ENCODE measurements at regions not wholly inside any gene's neighbourhood (a gene's known extent, or its start where the extent isn't known, plus 50 kb on each side); places are given as distances from the start of the nearest gene placed in this dataset.
"Not testable (repeated sequence)": the region's sequence is repeated elsewhere in the genome, so short reads cannot be mapped to it uniquely, and the experiment has no call there.

DNA sequence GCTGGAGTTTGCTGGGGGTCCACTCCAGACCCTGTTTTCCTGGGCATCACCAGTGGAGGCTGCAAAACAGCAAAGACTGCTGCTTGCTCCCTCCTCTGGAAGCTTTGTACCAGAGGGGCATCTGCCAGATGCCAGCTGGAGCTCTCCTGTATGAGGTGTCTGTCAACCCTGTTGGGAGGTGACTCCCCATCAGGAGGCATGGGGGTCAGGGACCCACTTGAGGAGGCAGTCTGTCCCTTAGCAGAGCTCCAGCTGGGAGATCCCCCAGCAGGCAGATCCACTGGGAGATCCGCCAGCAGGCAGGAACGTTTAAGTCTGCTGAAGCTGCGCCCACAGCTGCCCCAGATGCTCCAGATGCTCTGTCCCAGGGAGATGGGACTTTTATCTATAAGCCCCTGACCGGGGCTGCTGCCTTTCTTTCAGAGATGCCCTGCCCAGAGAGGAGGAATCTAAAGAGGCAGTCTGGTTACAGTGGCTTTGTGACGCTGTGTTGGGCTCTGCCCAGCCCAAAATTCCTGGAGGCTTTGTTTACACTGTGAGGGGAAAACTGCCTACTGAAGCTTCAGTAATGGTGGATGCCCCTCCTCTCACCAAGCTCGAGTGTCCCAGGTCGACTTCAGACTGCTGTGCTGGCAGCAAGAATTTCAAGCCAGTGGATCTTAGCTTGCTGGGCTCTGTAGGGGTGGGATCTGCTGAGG is 260.5 kb upstream of the SLC8A1 start:
- not testable (repeated sequence) for DNase-seq

DNA sequence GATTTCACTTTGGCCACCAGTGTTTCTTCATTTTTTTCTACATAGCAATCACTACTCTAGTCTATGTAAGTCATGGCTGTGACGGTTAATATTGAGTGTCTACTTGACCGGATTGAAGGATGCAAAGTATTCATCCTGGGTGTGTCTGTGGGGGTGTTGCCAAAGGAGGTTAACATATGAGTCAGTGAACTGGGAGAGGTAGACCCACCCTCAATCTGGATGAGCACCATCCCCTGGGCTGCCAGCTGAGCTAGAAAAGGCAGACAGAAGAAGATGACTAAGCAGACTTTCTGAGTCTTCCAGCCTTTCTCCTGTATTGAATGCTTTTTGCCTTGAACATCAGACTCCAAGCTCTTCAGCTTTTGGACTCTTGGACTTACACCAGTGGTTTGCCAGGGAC is 265.0 kb upstream of the SLC8A1 start:
- DNase-seq = no peak

- DNase-seq = no peak
Observed at GRCh38 chr2:40719414-40719813, 267.5 kb upstream of the SLC8A1 start.

- DNase-seq = no peak
Observed at GRCh38 chr2:40721595-40721994, 269.7 kb upstream of the SLC8A1 start.

DNA sequence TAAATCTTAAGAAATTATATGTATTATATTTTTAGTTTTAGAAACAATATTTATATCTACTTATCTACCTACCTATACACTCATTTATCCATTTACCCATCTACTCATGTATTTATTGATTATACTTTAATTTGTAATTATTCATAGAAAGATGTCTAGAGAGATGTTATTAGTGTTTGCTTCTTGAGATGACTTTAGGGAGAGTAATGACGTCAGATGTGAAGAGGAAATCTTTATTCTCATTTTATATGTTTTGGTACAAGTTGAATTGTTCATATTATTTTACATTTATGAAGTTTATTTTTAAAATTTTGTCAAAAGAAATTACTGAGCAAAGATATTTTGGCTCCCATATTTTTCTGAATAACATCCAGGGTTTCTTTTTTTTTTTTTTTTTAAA is 271.3 kb upstream of the SLC8A1 start:
- DNase-seq = no peak

- no peak for DNase-seq
Observed at GRCh38 chr2:40725040-40725439, 273.1 kb upstream of the SLC8A1 start.

- no peak for DNase-seq
Observed at GRCh38 chr2:40725950-40726349, 274.1 kb upstream of the SLC8A1 start.

- DNase-seq = no peak
Observed at GRCh38 chr2:40734797-40735196, 282.9 kb upstream of the SLC8A1 start.

- no peak for DNase-seq
Observed at GRCh38 chr2:40737180-40737579, 285.3 kb upstream of the SLC8A1 start.

DNA sequence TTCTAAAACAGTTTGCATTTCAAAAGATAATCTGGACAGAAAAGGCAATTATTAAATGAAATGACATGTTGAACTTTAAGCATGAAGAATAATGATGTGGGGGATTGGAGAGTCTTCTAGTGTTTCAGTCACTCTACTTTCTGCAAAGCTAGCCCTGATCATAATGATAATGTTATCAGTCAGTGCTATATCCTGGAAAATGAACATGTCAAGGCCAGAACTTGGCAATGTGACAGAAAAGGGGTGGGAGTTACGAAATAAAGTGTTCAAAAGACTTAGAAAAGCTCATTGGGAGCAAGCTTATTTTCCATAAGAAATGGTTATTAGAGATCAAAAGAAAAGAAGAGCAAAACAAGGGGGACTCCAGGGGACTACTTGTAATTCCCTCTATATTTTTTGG is 288.5 kb upstream of the SLC8A1 start:
- DNase-seq = no peak

GRCh38 chr2:40741532-40741931 is 289.6 kb upstream of the SLC8A1 start:
- DNase-seq = no peak

DNA sequence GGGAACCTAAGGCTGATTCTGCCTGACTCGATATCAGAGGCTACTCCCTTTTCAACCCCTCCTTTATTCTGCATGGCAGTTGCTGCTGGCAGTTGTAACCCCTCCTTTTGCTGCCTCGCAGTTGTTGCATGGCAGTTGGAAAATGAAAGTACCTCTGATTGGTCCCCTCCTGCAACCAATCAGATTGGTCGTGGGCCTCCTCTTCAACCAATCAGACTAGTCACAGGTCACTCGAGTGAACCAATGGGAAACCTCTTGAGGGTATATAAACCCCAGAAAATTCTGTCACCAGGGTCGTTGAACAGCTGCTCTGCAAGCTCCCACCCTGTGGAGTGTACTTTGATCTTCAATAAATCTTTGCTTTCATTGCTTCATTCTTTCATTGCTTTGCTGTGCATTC is 294.3 kb upstream of the SLC8A1 start:
- no peak for DNase-seq

DNA sequence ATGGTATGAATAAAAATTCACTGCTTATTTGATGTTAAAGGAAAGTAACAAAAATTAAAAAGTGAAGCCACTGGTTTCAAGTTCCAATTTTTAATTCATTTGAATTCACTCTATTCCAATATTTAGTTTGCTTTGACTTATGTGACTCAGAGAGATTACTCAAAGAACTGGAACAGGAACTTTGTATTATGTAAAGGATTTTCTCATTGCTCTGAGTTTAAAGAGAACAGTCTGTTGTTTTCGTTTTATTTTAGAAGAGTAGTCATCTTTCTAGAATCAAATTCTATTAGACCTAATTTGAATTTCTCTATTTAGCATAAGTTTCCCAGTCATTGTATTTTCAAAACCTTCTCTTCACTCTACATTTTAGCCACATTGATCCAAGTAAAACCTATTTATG is 300.1 kb upstream of the SLC8A1 start:
- no peak for DNase-seq

DNA sequence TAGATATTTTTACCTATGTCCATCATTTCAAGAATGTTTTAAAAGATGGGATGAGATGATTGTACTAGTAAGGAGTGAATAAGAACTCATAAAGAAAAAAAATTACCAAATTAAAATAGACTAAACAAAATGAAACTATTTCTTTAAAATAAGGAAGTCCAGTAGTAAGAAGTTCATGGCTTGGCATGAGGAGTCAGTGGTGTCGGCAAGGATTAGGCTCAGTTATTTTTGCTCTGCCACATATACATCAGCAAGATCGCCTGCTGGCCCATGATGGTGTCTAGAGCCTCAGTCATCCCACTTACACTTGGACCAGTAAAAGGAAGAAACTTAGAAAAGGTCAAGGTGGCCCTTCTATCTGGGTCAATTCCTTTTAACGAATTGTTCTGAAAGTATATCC is 300.9 kb upstream of the SLC8A1 start:
- no peak for DNase-seq

GRCh38 chr2:40754912-40755311 is 303.0 kb upstream of the SLC8A1 start:
- no peak for DNase-seq

- no peak for DNase-seq
Observed at GRCh38 chr2:40758401-40759155, 306.7 kb upstream of the SLC8A1 start.

- DNase-seq = no peak
Observed at GRCh38 chr2:40760071-40760666, 308.3 kb upstream of the SLC8A1 start.

DNA sequence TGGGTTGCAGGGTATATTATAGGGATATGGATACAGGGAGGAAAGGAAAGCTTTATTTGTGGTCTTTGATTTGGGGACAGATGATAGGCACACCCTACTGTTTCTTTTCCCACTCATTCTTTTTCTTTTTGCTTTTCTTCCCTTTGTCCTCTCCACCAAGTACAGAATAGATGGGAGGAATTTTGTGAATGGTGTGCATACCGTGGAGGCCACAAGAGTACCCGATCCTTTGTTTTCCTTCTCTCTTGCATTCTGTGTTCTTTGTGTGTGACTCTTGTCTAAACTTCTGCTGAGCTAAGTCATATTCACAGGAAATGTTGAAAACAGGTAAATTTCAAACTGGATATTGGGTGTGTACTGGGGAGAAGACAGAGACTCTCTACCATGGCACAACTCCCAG is 321.4 kb upstream of the SLC8A1 start:
- DNase-seq = no peak

GRCh38 chr2:40783704-40784103 is 331.8 kb upstream of the SLC8A1 start:
- no peak for DNase-seq

GRCh38 chr2:40786636-40787035 is 334.7 kb upstream of the SLC8A1 start:
- DNase-seq = no peak

GRCh38 chr2:40797120-40797519 is 345.2 kb upstream of the SLC8A1 start:
- no peak for DNase-seq

GRCh38 chr2:40803900-40804299 is 352.0 kb upstream of the SLC8A1 start:
- no peak for DNase-seq

GRCh38 chr2:40809156-40809555 is 357.3 kb upstream of the SLC8A1 start:
- DNase-seq = no peak

DNA sequence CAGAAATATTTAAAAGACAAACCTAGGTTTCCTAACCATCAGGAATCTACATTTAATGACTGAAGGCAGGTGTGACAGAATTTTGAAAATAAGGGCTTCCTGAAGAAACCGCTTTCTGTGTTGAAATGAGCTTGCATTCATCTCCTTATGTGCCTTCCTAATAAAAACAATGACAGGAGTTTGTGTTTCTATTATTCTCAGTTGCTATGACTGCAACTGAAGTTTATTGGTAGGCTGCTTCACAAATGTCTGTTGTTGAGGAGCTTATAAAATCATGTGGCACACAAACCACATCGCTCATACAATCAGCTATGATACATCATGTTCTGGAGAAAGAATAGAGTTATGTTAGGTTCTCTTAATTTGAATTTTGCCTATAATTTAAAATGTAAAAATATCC is 362.7 kb upstream of the SLC8A1 start:
- DNase-seq = no peak

All from left hindlimb (tissue), 1 donor.